IMR-90 (cell line): ENCODE measurements at regions not wholly inside any gene's neighbourhood (a gene's known extent, or its start where the extent isn't known, plus 50 kb on each side); places are given as distances from the start of the nearest gene placed in this dataset.

Experiments
- ATAC-seq: fragments of 200-7000 bp; cut with Tn5 transposase; 2 replicates; pipeline ENCODE4 v1.9.1; 2020; ENCODE audit warnings: low read depth, mild to moderate bottlenecking, moderate library complexity
- BruUV-seq: library from RNA; stranded (reverse); fragments of 400-500 nt; replicated peaks from 2 replicates; lab custom pipeline; 2021; lab: Mats Ljungman, UMichigan
- CTCF ChIA-PET: fragments of 300-600 bp; formaldehyde crosslinking; extraction: SDS; loops from one replicate; lab custom pipeline; 2021; ENCODE audit warnings: antibody characterized with exemption; lab: Yijun Ruan, JAX
- POLR2A ChIA-PET: fragments of 300-600 bp; sonication (Branson Sonifier 250); formaldehyde crosslinking; loops from one replicate; lab custom pipeline; 2022; ENCODE audit warnings: antibody characterized with exemption; ENCODE audit not compliant: unreplicated experiment; lab: Charles Lee
- DNase-seq: peaks from one replicate; pipeline ENCODE4 v3.0.0; 2013
- H2AFZ ChIP-seq: replicated peaks from 2 replicates; pipeline ENCODE3; 2013; ENCODE audit warnings: low read length, mild to moderate bottlenecking; ENCODE audit not compliant: poor library complexity
- H2AK5ac ChIP-seq: 2 replicates; pipeline ENCODE4 v1.6.1; 2013; ENCODE audit warnings: low read depth, low read length, inconsistent platforms
- H2AK9ac ChIP-seq: replicated peaks from 2 replicates; pipeline ENCODE3; 2013; ENCODE audit warnings: mild to moderate bottlenecking, low read depth, low read length, moderate library complexity; ENCODE audit not compliant: poor library complexity
- H2BK120ac ChIP-seq: 2 replicates; pipeline ENCODE4 v1.6.1; 2013; ENCODE audit warnings: low read depth, low read length, inconsistent platforms
- H2BK15ac ChIP-seq: 3 replicates; pipeline ENCODE4 v1.6.1; 2013; ENCODE audit warnings: low read depth, low read length, inconsistent platforms
- H2BK20ac ChIP-seq: 2 replicates; pipeline ENCODE4 v1.6.1; 2013; ENCODE audit warnings: low read depth, mild to moderate bottlenecking, inconsistent platforms, low read length, moderate library complexity
- H2BK5ac ChIP-seq: 2 replicates; pipeline ENCODE4 v1.6.1; 2013; ENCODE audit warnings: mild to moderate bottlenecking, low read depth, low read length, inconsistent platforms; ENCODE audit not compliant: poor library complexity, severe bottlenecking
- H3K14ac ChIP-seq: replicated peaks from 2 replicates; pipeline ENCODE4 v1.6.1; 2013; ENCODE audit warnings: low read depth, low read length, inconsistent platforms
- H3K18ac ChIP-seq: 2 replicates; pipeline ENCODE4 v1.6.1; 2013; ENCODE audit warnings: low read depth, low read length, control low read depth
- H3K23ac ChIP-seq: 2 replicates; pipeline ENCODE4 v1.6.1; 2013; ENCODE audit warnings: low read depth, low read length, inconsistent platforms
- H3K27ac ChIP-seq: 2 replicates; pipeline ENCODE4 v1.5.1; 2013; ENCODE audit warnings: mild to moderate bottlenecking, control low read depth, low read length; ENCODE audit not compliant: insufficient read depth
- H3K27me3 ChIP-seq: 2 replicates; pipeline ENCODE4 v1.6.1; 2013; ENCODE audit warnings: low read length; ENCODE audit not compliant: control insufficient read depth, insufficient read depth
- H3K36me3 ChIP-seq: 2 replicates; pipeline ENCODE4 v1.6.1; 2013; ENCODE audit warnings: low read length, mixed read lengths; ENCODE audit not compliant: control insufficient read depth, insufficient read depth
- H3K4ac ChIP-seq: 2 replicates; pipeline ENCODE4 v1.6.1; 2013; ENCODE audit warnings: low read depth, low read length, inconsistent platforms
- H3K4me1 ChIP-seq: 2 replicates; pipeline ENCODE4 v1.6.1; 2013; ENCODE audit warnings: low read length, mixed read lengths; ENCODE audit not compliant: control insufficient read depth, insufficient read depth
- H3K4me2 ChIP-seq: 2 replicates; pipeline ENCODE4 v1.6.1; 2013; ENCODE audit warnings: low read depth, mild to moderate bottlenecking, control low read depth, low read length, moderate library complexity
- H3K4me3 ChIP-seq: 2 replicates; pipeline ENCODE4 v1.5.1; 2013; ENCODE audit warnings: low read depth, mild to moderate bottlenecking, control low read depth, low read length, moderate library complexity; ENCODE audit not compliant: insufficient read depth
- H3K56ac ChIP-seq: 2 replicates; pipeline ENCODE4 v1.6.1; 2013; ENCODE audit warnings: low read length, inconsistent platforms; ENCODE audit not compliant: insufficient read depth; ENCODE audit errors: extremely low read depth
- H3K79me1 ChIP-seq, 2 experiments: 2 replicates each; pipeline ENCODE4 v1.6.1; 2013; ENCODE audit warnings: low read length in 2 of 2, inconsistent platforms in 1 of 2, low read depth in 1 of 2
- H3K9ac ChIP-seq: 2 replicates; pipeline ENCODE4 v1.6.1; 2013; ENCODE audit warnings: low read depth, low read length, control low read depth
- H3K9me1 ChIP-seq: 2 replicates; pipeline ENCODE4 v1.6.1; 2013; ENCODE audit warnings: low read length, inconsistent platforms; ENCODE audit not compliant: insufficient read depth
- H3K9me3 ChIP-seq: 2 replicates; pipeline ENCODE4 v1.6.1; 2013; ENCODE audit warnings: low read length; ENCODE audit not compliant: control insufficient read depth, insufficient read depth
- H4K20me1 ChIP-seq: 2 replicates; pipeline ENCODE4 v1.6.1; 2013; ENCODE audit warnings: low read length, inconsistent platforms; ENCODE audit not compliant: insufficient read depth
- H4K5ac ChIP-seq: 2 replicates; pipeline ENCODE4 v1.6.1; 2013; ENCODE audit warnings: mild to moderate bottlenecking, low read depth, low read length, control low read depth
- H4K8ac ChIP-seq, 2 experiments: 2 replicates each; pipeline ENCODE4 v1.6.1; 2013; ENCODE audit warnings: low read depth in 2 of 2, low read length in 2 of 2, control low read depth in 1 of 2, inconsistent platforms in 1 of 2
- H4K91ac ChIP-seq: 2 replicates; pipeline ENCODE4 v1.6.1; 2013; ENCODE audit warnings: low read depth, low read length, inconsistent platforms; ENCODE audit not compliant: insufficient read depth
- BHLHE40 ChIP-seq: fragments of 150-350 bp; IDR thresholded peaks from 2 replicates; pipeline ENCODE4 v1.6.1; 2016; ENCODE audit warnings: mild to moderate bottlenecking, low read depth, low read length
- MXI1 ChIP-seq: IDR thresholded peaks from 2 replicates; pipeline ENCODE4 v1.6.1; 2012; ENCODE audit warnings: low read depth, mild to moderate bottlenecking, low read length, moderate library complexity, borderline replicate concordance
- RAD21 ChIP-seq: IDR thresholded peaks from 2 replicates; pipeline ENCODE4 v1.6.1; 2012; ENCODE audit warnings: low read length, improper control_type of control experiment
- RFX5 ChIP-seq: IDR thresholded peaks from 2 replicates; pipeline ENCODE4 v1.8.0; 2012; ENCODE audit warnings: low read depth, mild to moderate bottlenecking, low read length, moderate library complexity
- dilution Hi-C: fragments of 300-500 bp; cut with HindIII; formaldehyde crosslinking; loops from one replicate; pipeline ENCODE4 v1.14.3; 2018; ENCODE audit warnings: low sequenced_read_pairs; ENCODE audit not compliant: unreplicated experiment
- in situ Hi-C: fragments of 300-500 bp; cut with MboI; formaldehyde crosslinking; loops from 3 replicates; pipeline ENCODE4 v1.14.3; 2019; ENCODE audit warnings: low sequenced_read_pairs, inconsistent platforms, mixed read lengths
- intact Hi-C: fragments of 100-400 bp; cut with micrococcal nuclease; formaldehyde crosslinking; loops from 2 replicates; pipeline ENCODE4 v1.10.0; 2022
- TF ChIP-seq, protein P1 (sequence below): fragments of 150-350 bp; IDR thresholded peaks from 2 replicates; pipeline ENCODE4 v1.6.1; 2017; ENCODE audit warnings: mild to moderate bottlenecking, antibody characterized with exemption, low read length, low read depth

DNA sequence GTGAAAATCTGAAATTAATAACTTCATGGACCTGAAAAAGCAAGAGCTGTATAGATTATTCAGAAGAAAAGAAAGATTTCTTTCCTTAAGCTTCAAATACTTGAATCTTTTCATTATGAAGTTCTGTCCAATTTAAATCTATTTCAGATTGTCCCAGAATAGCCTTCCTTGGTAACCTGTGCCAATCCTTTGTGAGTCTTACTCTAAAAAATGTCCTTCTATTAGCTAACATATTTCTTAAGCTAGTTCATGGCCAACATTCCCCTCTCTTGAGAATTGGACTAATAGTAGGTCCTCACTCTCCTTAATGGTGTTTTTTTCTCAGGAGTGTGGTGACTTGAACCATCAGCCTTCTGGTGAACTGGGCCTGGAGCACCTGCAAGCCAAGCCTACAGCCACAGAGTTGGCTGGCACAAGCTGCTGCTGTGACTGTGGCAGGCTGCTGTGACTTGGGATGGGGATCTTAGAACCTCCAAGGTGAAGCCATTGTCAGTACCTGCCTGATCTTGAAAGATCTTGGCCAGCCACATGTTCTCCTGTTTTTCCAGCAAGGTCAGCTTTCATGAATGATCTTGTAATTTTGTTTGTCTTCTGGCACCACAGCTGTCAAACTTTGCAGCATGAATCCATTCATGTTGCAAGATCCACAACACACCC, 262.6 kb upstream of the MAP3K1 start:
- H4K8ac ChIP-seq: no peak overlapping the region
- H2AK9ac ChIP-seq: no peak overlapping the region
- ChIA-PET CTCF (interaction anchor here (1.4 kb wide), 1 partner anchor 12 kb away, joined by 3 read pairs; no protein-coding TSS in a partner anchor), POLR2A (no interaction called here)
- no TSS peak for BruUV-seq
- no peaks in the 10 kb centered on the region for H3K36me3 ChIP-seq
- no peaks in the 10 kb centered on the region for H3K9me1 ChIP-seq
- H2BK120ac ChIP-seq: no peak overlapping the region
- H3K27me3 ChIP-seq: no peaks in the 10 kb centered on the region
- no peak overlapping the region; the same call in 1 of the 2 replicates for H3K4ac ChIP-seq
- DNase-seq: peak; percentile 45
- H4K91ac ChIP-seq: no peak overlapping the region
- H3K27ac ChIP-seq: no peak overlapping the region
- peaks cover 2% of the 10 kb centered on the region; the same call in 1 of the 2 replicates for H3K4me1 ChIP-seq
- no peak overlapping the region for H3K23ac ChIP-seq
- no peaks in the 10 kb centered on the region for H3K79me1 ChIP-seq
- no peaks in the 10 kb centered on the region for H3K9me3 ChIP-seq
- no peak overlapping the region for H2BK5ac ChIP-seq
- ATAC-seq: no peak; the same call in 1 of the 2 replicates
- no peak for TF ChIP-seq BHLHE40
- TF ChIP-seq RFX5: no peak
- no peak for TF ChIP-seq RAD21
- TF ChIP-seq, protein P1, sequence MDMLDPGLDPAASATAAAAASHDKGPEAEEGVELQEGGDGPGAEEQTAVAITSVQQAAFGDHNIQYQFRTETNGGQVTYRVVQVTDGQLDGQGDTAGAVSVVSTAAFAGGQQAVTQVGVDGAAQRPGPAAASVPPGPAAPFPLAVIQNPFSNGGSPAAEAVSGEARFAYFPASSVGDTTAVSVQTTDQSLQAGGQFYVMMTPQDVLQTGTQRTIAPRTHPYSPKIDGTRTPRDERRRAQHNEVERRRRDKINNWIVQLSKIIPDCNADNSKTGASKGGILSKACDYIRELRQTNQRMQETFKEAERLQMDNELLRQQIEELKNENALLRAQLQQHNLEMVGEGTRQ: no peak
- no peak for TF ChIP-seq MXI1
- H4K20me1 ChIP-seq: no peaks in the 10 kb centered on the region
- dilution Hi-C loops: no loop called here
- no peak overlapping the region; the same call in 2 of the 3 replicates for H2BK15ac ChIP-seq
- no peak overlapping the region for H2AFZ ChIP-seq
- H2BK20ac ChIP-seq: peak overlapping the region; percentile 26; the same call in 1 of the 2 replicates
- no peak overlapping the region for H3K4me3 ChIP-seq
- no peak overlapping the region for H3K18ac ChIP-seq
- H3K14ac ChIP-seq: no peak overlapping the region
- no peak overlapping the region for H3K9ac ChIP-seq
- in situ Hi-C loops: no loop called here
- peak overlapping the region; percentile 7; the same call in 1 of the 2 replicates for H2AK5ac ChIP-seq
- H3K4me2 ChIP-seq: no peak overlapping the region
- intact Hi-C loops: no loop called here
- H3K56ac ChIP-seq: no peak overlapping the region
- no peak overlapping the region for H4K5ac ChIP-seq
